H9 (cell line): ENCODE measurements at regions not wholly inside any gene's neighbourhood (a gene's known extent, or its start where the extent isn't known, plus 50 kb on each side); places are given as distances from the start of the nearest gene placed in this dataset.

ENCODE experiments used
- DNase-seq: peaks from one replicate; pipeline ENCODE4 v3.0.0-alpha.2; 2017
- H2AFZ ChIP-seq: one replicate; pipeline ENCODE4 v1.6.1; 2013; ENCODE audit warnings: mild to moderate bottlenecking, low read length, control low read depth, moderate library complexity
- H2AK5ac ChIP-seq: 2 replicates; pipeline ENCODE4 v1.6.1; 2013; ENCODE audit warnings: low read length, control low read depth, mixed read lengths; ENCODE audit not compliant: insufficient read length
- H2BK120ac ChIP-seq: one replicate; pipeline ENCODE4 v1.6.1; 2013; ENCODE audit warnings: low read depth, mild to moderate bottlenecking, low read length, control low read depth, inconsistent platforms; ENCODE audit not compliant: poor library complexity, severe bottlenecking
- H2BK12ac ChIP-seq: 2 replicates; pipeline ENCODE4 v1.6.1; 2013; ENCODE audit warnings: low read length, control low read depth, mixed read lengths, low read depth; ENCODE audit not compliant: insufficient read length
- H2BK15ac ChIP-seq: 2 replicates; pipeline ENCODE4 v1.6.1; 2013; ENCODE audit warnings: low read depth, low read length, control low read depth
- H2BK20ac ChIP-seq: one replicate; pipeline ENCODE4 v1.6.1; 2013; ENCODE audit warnings: low read depth, mild to moderate bottlenecking, low read length, control low read depth, inconsistent platforms; ENCODE audit not compliant: poor library complexity, severe bottlenecking
- H2BK5ac ChIP-seq: 2 replicates; pipeline ENCODE4 v1.6.1; 2013; ENCODE audit warnings: low read length, control low read depth, mixed read lengths; ENCODE audit not compliant: insufficient read length
- H3K14ac ChIP-seq: 2 replicates; pipeline ENCODE4 v1.6.1; 2013; ENCODE audit warnings: low read length, control low read depth; ENCODE audit not compliant: insufficient read depth
- H3K18ac ChIP-seq: 2 replicates; pipeline ENCODE4 v1.6.1; 2013; ENCODE audit warnings: low read depth, mild to moderate bottlenecking, mixed read lengths, low read length, control low read depth; ENCODE audit not compliant: insufficient read length
- H3K23ac ChIP-seq: 2 replicates; pipeline ENCODE4 v1.6.1; 2013; ENCODE audit warnings: low read length, control low read depth, mixed read lengths, low read depth; ENCODE audit not compliant: insufficient read length
- H3K23me2 ChIP-seq: 2 replicates; pipeline ENCODE4 v1.6.1; 2013; ENCODE audit warnings: low read depth, mild to moderate bottlenecking, mixed read lengths, low read length, control low read depth; ENCODE audit not compliant: insufficient read length, poor library complexity, severe bottlenecking
- H3K27ac ChIP-seq: 2 replicates; pipeline ENCODE4 v1.5.1; 2013; ENCODE audit warnings: low read length, control low read depth, mixed read lengths, low read depth; ENCODE audit not compliant: insufficient read length
- H3K27me3 ChIP-seq: 2 replicates; pipeline ENCODE4 v1.6.1; 2013; ENCODE audit warnings: low read length, control low read depth, inconsistent platforms; ENCODE audit not compliant: insufficient read depth
- H3K4ac ChIP-seq: 2 replicates; pipeline ENCODE4 v1.6.1; 2013; ENCODE audit warnings: low read depth, mild to moderate bottlenecking, control low read depth, inconsistent platforms, low read length, moderate library complexity
- H3K4me1 ChIP-seq: 2 replicates; pipeline ENCODE4 v1.6.1; 2013; ENCODE audit warnings: low read length, control low read depth, inconsistent platforms; ENCODE audit not compliant: insufficient read depth
- H3K4me2 ChIP-seq: 2 replicates; pipeline ENCODE4 v1.6.1; 2013; ENCODE audit warnings: low read length, control low read depth, mixed read lengths; ENCODE audit not compliant: insufficient read length, insufficient read depth
- H3K56ac ChIP-seq: 2 replicates; pipeline ENCODE4 v1.6.1; 2013; ENCODE audit warnings: low read depth, mild to moderate bottlenecking, mixed read lengths, low read length, control low read depth; ENCODE audit not compliant: insufficient read length
- H3K79me1 ChIP-seq: 2 replicates; pipeline ENCODE4 v1.6.1; 2013; ENCODE audit warnings: low read depth, mild to moderate bottlenecking, moderate library complexity, low read length, control low read depth, inconsistent platforms; ENCODE audit not compliant: insufficient read depth, poor library complexity, severe bottlenecking
- H3K79me2 ChIP-seq: 2 replicates; pipeline ENCODE4 v1.6.1; 2013; ENCODE audit warnings: low read length, control low read depth, inconsistent platforms; ENCODE audit not compliant: insufficient read depth
- H3K9ac ChIP-seq: 2 replicates; pipeline ENCODE4 v1.6.1; 2013; ENCODE audit warnings: low read length, control low read depth, mixed read lengths; ENCODE audit not compliant: insufficient read length; ENCODE audit errors: extremely low read depth
- H3K9me3 ChIP-seq: one replicate; pipeline ENCODE4 v1.6.1; 2013; ENCODE audit warnings: low read depth, low read length, inconsistent platforms; ENCODE audit not compliant: control insufficient read depth
- H3T11ph ChIP-seq: one replicate; pipeline ENCODE4 v1.6.1; 2013; ENCODE audit warnings: mild to moderate bottlenecking, low read length, control low read depth, inconsistent platforms
- H4K20me1 ChIP-seq: one replicate; pipeline ENCODE4 v1.6.1; 2013; ENCODE audit not compliant: control insufficient read depth, insufficient read length, insufficient read depth
- H4K5ac ChIP-seq: 2 replicates; pipeline ENCODE4 v1.6.1; 2013; ENCODE audit warnings: low read depth, mild to moderate bottlenecking, mixed read lengths, low read length, control low read depth; ENCODE audit not compliant: insufficient read length
- H4K8ac ChIP-seq: replicated peaks from 2 replicates; pipeline ENCODE4 v1.6.1; 2013; ENCODE audit warnings: low read length, control low read depth, mixed read lengths, low read depth; ENCODE audit not compliant: insufficient read length
- H4K91ac ChIP-seq: 2 replicates; pipeline ENCODE4 v1.6.1; 2013; ENCODE audit warnings: low read depth, mild to moderate bottlenecking, moderate library complexity, mixed read lengths, low read length, control low read depth; ENCODE audit not compliant: insufficient read length
- H3K27ac Mint-ChIP-seq, 3 experiments: 2 replicates in 2 of 3; 3 replicates in 1 of 3; pipeline ENCODE4 v1.8.0; 2020 to 2021; ENCODE audit warnings: mixed read lengths in 3 of 3, mild to moderate bottlenecking in 1 of 3, moderate library complexity in 1 of 3
- H3K27me3 Mint-ChIP-seq: 2 replicates; pipeline ENCODE4 v1.8.0; 2021; ENCODE audit warnings: low read depth, mild to moderate bottlenecking, moderate library complexity, mixed read lengths
- H3K36me3 Mint-ChIP-seq, 3 experiments: 2 replicates in 2 of 3; 3 replicates in 1 of 3; pipeline ENCODE4 v1.8.0; 2020 to 2021; ENCODE audit warnings: low read depth in 3 of 3, mixed read lengths in 3 of 3; ENCODE audit not compliant: insufficient read depth in 1 of 3
- H3K4me1 Mint-ChIP-seq, 2 experiments: 2 replicates each; pipeline ENCODE4 v1.8.0; 2020; ENCODE audit warnings: mixed read lengths in 2 of 2
- H3K4me3 Mint-ChIP-seq, 2 experiments: 2 replicates in 1 of 2; 3 replicates in 1 of 2; pipeline ENCODE4 v1.8.0; 2020 to 2021; ENCODE audit warnings: mild to moderate bottlenecking in 2 of 2, mixed read lengths in 2 of 2, moderate library complexity in 1 of 2
- H3K9me3 Mint-ChIP-seq, 2 experiments: 2 replicates in 1 of 2; 3 replicates in 1 of 2; pipeline ENCODE4 v1.8.0; 2020; ENCODE audit warnings: mild to moderate bottlenecking in 2 of 2, mixed read lengths in 2 of 2, moderate library complexity in 1 of 2
- WGBS: extraction: QIAGEN DNeasy Blood & Tissue Kit; methylation state at CpG from one replicate; pipeline ENCODE4 v1.1.7; 2013; ENCODE audit warnings: missing lambda C conversion rate, low lambda C conversion rate, mixed read lengths; ENCODE audit not compliant: insufficient read length; ENCODE audit errors: extremely low coverage; 5-methylcytosine and 5-hydroxymethylcytosine counted together
- TF ChIP-seq, protein P1 (sequence below): fragments of 200-600 bp; sonication (generic); conservative IDR thresholded peaks from 3 replicates; pipeline ENCODE4 v1.8.0; 2021; ENCODE audit warnings: antibody characterized with exemption, mild to moderate bottlenecking

GRCh38 chr2:43127941-43128558, 98.4 kb downstream of the ZFP36L2 start:
- Mint-ChIP-seq H3K36me3 (no peaks in the 10 kb centered on the region), H3K27ac (no peak overlapping the region; a peak in 1 of 7 replicates), H3K4me3 (no peak overlapping the region), H3K27me3 (no peaks in the 10 kb centered on the region; the same call in 1 of the 2 replicates), H3K9me3 (no peaks in the 10 kb centered on the region), H3K4me1 (peaks cover 20 to 24% of the 10 kb centered on the region in 2 experiments)
- H2BK20ac ChIP-seq, result no peak overlapping the region
- H3K9me3 ChIP-seq, result no peaks in the 10 kb centered on the region
- no peak overlapping the region for H2BK5ac ChIP-seq
- no peaks in the 10 kb centered on the region for H3K23me2 ChIP-seq
- no peak overlapping the region for H3K9ac ChIP-seq
- H3K4me1 ChIP-seq, result no peaks in the 10 kb centered on the region
- TF ChIP-seq, protein P1, sequence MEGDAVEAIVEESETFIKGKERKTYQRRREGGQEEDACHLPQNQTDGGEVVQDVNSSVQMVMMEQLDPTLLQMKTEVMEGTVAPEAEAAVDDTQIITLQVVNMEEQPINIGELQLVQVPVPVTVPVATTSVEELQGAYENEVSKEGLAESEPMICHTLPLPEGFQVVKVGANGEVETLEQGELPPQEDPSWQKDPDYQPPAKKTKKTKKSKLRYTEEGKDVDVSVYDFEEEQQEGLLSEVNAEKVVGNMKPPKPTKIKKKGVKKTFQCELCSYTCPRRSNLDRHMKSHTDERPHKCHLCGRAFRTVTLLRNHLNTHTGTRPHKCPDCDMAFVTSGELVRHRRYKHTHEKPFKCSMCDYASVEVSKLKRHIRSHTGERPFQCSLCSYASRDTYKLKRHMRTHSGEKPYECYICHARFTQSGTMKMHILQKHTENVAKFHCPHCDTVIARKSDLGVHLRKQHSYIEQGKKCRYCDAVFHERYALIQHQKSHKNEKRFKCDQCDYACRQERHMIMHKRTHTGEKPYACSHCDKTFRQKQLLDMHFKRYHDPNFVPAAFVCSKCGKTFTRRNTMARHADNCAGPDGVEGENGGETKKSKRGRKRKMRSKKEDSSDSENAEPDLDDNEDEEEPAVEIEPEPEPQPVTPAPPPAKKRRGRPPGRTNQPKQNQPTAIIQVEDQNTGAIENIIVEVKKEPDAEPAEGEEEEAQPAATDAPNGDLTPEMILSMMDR, result no peak
- H4K20me1 ChIP-seq, result no peaks in the 10 kb centered on the region
- no peak overlapping the region for H2BK12ac ChIP-seq
- no peak overlapping the region for H4K91ac ChIP-seq
- no peak overlapping the region for H3K4me2 ChIP-seq
- H3K27me3 ChIP-seq, result no peaks in the 10 kb centered on the region
- no peak overlapping the region for H3K23ac ChIP-seq
- no peak overlapping the region for H3K18ac ChIP-seq
- WGBS, result no CpG with 5 or more reads among the region's 8 CpGs
- H2AK5ac ChIP-seq, result no peak overlapping the region
- no peak overlapping the region for H4K8ac ChIP-seq
- H3T11ph ChIP-seq, result no peak overlapping the region
- H3K79me2 ChIP-seq, result no peaks in the 10 kb centered on the region
- H3K27ac ChIP-seq, result no peak overlapping the region
- DNase-seq, result no peak
- H2BK120ac ChIP-seq, result no peak overlapping the region
- no peak overlapping the region for H3K56ac ChIP-seq
- no peak overlapping the region for H3K14ac ChIP-seq
- H3K79me1 ChIP-seq, result no peaks in the 10 kb centered on the region
- no peak overlapping the region for H3K4ac ChIP-seq
- no peak overlapping the region for H2BK15ac ChIP-seq
- H4K5ac ChIP-seq, result no peak overlapping the region
- H2AFZ ChIP-seq, result no peak overlapping the region
